ENCODE measurements at regions not wholly inside any gene's neighbourhood (a gene's known extent, or its start where the extent isn't known, plus 50 kb on each side); places are given as distances from the start of the nearest gene placed in this dataset.

- TF ChIP-seq CTCF (IDR thresholded peaks at IDR 0.05; ENCODE audit: extremely low read depth in 1 of 2, insufficient read depth in 1 of 2, low read depth in 1 of 2, low read length in 2 of 2): no peak
- no peak for TF ChIP-seq JUN (IDR thresholded peaks at IDR 0.05; ENCODE audit: borderline replicate concordance, insufficient read depth, insufficient read length, low read depth)
- TF ChIP-seq EZH2 (IDR thresholded peaks at IDR 0.05; ENCODE audit: borderline replicate concordance, low read depth, low read length, severe bottlenecking): no peak
- TF ChIP-seq POLR2A (IDR thresholded peaks at IDR 0.05; ENCODE audit: low read depth, low read length): no peak
- TF ChIP-seq MYC (IDR thresholded peaks at IDR 0.05; ENCODE audit: low read depth, low read length): no peak
- TF ChIP-seq POLR2AphosphoS5 (IDR thresholded peaks at IDR 0.05; ENCODE audit: insufficient read depth, low read depth, low read length): no peak
- TF ChIP-seq FOS (IDR thresholded peaks at IDR 0.05; ENCODE audit: borderline replicate concordance, insufficient read depth, low read length): no peak
These were observed 2176.3 kb upstream of the CELF4 start for GRCh38 chr18:39741755-39742466.

Data from endothelial cell of umbilical vein (primary cell).